HG02938 (cell line): ENCODE measurements at regions not wholly inside any gene's neighbourhood (a gene's known extent, or its start where the extent isn't known, plus 50 kb on each side); places are given as distances from the start of the nearest gene placed in this dataset.

Experiments
- ATAC-seq: cut with Tn5 transposase; IDR thresholded peaks from one replicate; pipeline ENCODE4 v1.9.1; 2021; ENCODE audit warnings: mild to moderate bottlenecking, moderate library complexity; ENCODE audit not compliant: unreplicated experiment

DNA sequence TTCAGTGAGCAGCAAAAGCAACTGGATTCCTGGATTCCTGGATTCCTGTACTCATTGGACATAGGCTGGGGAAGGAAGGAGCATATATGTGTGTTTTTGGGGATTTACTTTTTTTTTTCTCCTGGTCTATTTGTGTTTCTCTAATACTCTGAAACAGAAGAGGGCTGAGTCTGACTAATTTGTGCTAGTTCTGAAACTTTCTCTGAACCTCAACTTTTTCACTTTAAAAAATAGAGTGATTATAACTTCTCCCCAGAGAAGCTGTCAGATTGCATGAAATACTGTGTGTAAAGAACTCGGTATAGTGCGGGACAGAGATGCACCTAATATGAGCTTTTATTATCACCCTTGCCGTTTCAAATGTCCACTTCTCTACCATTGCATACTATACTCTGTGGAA is 529.5 kb downstream of the TMTC2 start:
- ATAC-seq = no peak

DNA sequence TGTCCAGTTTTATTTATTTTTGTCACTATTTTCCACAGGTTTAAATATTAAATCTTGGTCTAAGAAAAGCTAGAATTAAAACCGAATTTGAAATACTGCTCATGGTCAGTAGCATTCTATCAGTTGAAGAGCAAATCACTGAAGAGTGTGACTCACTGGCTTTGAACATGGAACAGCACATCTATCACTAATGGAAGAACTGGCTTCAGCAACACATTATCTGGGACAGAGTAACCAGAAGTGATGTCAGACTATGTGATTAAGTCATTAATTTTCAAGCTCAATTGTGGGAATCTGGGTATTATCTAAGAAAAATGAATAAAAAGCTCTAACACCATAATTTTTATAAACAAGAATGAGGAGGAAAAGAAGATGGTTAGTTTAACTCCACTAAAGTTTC is 527.5 kb downstream of the TMTC2 start:
- no peak for ATAC-seq

DNA sequence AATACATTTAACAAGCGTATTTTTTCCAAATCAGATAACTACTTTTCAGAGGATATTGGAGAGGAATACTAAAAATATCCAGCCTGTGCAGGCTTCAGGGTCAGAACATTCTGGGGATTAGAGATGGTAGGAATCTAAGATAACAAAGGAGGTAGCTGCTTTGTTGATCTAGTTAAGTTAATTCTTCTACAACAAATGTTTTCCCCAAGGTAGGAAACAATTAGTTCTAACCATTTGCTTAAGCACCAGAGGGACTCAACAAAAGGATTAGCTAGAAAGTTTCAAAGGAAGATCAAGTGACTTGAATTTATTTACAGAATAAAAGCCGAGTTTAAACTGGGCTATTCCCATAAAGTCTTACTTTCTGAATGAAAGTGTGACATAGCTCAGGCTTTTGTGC is 524.2 kb downstream of the TMTC2 start:
- no peak for ATAC-seq

DNA sequence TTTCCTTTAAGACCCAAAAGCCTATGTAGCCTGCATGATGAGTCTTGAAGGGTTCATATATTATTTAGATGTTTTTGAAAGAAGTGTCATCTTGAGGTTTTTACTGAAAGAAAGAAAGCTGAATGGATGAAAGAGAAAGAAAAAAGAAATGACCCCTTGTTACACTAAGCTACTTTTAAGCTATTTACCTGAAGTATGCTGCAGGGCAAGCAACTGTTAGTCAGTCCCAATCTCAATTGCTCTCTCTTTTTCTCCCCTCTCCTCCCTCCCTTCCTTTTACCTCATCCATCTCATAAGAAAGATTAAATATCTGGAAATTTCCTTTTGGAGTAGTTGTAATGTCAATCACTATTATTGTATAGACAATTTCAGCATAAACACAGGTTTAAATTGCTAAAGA is 512.4 kb downstream of the TMTC2 start:
- no peak for ATAC-seq

DNA sequence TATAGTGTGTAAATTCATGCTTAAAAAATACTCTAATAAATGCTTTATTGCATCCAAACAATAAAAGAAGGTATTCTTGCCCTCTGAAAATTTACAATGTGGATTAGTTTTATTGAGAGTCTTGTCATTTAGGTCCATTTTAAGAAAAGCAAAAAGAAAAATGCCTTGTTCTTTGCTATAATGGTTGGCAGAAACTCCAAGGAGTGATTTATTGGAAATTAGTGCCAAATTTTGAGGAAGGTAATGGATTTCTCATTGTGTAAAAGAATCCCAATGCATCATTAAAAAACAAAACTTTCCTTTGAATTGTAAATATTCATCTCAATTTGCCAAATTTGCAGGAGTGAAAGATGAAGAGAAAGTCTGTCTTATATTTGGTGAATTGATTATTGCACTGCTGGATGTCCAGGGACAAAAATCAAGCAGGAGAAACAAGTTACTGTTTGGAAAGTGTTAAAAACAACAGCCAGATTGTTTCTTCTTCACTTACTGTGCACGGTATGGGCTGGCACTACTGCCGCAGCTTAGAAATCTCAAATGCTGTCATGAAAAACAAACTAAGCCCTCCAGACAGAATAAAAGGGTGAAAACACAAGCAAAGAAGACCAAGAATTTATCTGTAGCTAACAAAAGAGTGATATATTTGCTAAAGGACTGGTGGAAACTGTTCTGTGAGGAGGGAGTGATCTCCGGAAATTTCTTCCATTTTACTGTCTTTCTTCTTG is 511.7 kb downstream of the TMTC2 start:
- no peak for ATAC-seq

DNA sequence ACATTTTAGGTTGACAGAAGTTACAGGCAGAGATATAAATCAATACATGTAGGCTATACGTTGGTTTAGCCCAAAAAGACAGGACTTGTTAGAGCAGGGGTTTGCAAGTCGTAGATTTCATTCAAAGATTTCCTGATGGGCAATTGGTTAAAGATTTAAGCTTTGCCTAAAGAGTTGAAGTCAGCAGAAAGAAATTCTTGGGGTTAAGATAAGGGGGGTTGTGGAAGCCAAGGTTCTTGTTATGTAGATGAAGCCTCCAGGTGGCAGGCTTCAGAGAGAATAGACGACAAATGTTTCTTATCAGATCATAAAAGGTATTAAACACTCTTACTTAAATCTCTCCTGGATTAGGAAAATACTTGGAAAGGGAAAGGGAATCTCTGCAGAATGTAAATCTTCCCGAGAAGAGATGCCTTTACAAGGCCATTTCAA is 510.8 kb downstream of the TMTC2 start:
- no peak for ATAC-seq

DNA sequence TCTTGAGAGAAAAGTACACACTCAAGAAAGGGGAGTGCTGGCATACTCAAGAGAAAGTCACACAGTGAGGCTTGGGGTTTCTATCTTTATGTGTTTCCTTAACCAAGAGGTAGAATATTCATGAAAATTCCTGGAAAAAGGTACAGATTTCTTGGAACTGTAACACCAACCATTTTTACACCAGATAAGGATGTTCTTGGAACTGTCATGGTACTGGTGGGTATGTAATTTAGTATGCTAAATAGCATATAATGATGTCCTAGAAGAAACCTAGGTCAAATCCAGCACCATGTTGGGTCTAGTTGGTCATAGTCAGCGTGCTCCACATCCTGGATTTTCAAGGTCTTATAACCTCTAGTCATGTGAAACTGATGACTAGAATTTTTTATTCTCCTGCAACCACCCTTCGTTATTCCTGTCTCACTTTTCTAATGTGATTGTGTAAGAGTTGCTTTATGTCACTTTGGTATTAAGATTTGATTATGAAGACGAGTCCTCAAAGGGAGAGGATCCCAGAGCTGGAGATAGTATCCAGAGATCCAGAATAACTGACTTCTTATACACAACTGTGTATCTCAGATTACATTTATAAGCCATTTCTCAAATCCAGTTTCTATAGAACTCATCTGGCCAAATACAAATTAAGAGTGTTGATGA is 510.1 kb downstream of the TMTC2 start:
- ATAC-seq = no peak

DNA sequence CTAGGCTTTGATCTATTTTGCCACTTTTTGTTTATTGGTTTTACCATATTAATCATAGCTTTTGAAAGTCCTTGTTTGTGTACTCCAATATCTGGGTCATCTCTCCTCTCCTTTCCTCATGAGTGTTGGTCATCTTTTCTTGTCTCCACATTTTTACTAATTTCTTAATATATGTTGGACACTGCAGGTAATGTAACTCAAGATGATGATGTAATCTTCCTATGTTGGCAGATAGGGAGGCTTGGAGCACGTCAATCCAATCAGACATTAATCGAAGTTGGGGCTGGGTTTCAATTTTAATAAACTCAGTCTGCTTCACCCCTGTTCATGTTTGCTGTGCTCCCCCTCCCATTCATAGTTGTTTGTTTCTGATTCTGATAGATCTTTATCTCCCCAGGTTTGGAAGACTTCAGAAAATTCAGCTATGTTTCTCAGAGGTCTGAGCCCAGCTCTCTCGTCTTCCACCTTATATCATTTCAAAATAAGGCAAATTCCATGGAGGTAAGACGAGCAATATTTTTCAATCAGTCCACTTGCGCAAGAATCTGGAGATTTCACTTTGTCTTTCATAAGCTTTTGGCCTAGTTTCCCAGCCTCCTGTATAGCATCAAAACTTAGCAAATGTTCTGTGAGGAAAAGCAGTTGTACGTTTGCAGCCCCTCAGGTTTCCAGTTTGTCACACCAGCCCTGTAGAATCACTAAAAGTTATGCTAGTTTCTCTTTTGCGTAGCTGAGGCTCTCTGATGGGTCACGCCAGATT is 504.1 kb downstream of the TMTC2 start:
- no peak for ATAC-seq

DNA sequence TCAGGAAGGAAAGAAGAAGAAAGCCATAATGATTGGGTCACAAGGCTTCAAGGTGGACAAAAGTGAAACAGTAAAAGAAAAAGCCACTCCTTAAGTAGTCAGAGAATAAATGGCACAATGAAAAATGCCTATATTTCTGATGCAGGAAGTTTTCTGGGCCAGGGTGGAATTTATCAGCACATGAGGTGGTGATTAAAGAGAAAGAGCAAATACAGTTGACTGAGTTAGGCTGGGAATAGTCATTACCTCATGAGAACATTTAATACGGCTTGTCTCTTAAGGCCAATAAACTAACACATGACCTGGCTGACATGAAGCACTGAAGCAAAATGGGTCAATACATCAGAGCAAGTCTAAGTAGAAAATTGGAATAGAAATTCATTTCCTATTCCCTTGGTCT is 499.7 kb downstream of the TMTC2 start:
- ATAC-seq = no peak

DNA sequence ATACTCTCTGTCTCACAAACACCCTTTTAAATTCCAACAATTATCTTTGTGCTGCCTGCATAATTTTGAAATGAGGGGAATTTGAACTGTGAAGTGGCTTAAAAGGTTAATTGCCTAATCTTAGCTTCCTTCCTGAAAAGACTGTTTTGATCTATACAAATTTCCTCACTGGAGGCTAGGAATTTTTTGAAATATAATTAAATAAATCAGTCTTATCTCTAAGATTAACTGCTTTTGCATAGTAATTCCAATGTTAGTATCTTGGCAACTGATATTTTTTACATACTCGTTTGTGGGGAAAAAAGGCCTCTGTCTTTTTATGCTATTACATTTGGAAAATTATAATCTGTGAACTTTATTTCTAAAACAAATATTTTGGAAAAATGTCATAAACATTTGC is 498.5 kb downstream of the TMTC2 start:
- no peak for ATAC-seq
